Naive thymus-derived CD4-positive, alpha-beta T cell (primary cell): ENCODE measurements at regions not wholly inside any gene's neighbourhood (a gene's known extent, or its start where the extent isn't known, plus 50 kb on each side); places are given as distances from the start of the nearest gene placed in this dataset.

Experiments used
- ATAC-seq: fragments of 150-1000 bp; cut with Tn5 transposase; 2 replicates; pipeline ENCODE4 v1.10.0; 2021; ENCODE audit warnings: mild to moderate bottlenecking, moderate library complexity
- CTCF ChIA-PET: fragments of 350-600 bp; sonication (Branson Sonifier 250); formaldehyde crosslinking; loops from one replicate; lab custom pipeline; 2021; ENCODE audit warnings: antibody characterized with exemption; lab: Charles Lee
- POLR2A ChIA-PET: fragments of 350-600 bp; sonication (Branson Sonifier 250); formaldehyde crosslinking; loops from one replicate; lab custom pipeline; 2021; ENCODE audit warnings: antibody characterized with exemption, inconsistent platforms; lab: Charles Lee
- DNase-seq, 9 donors: peaks; one replicate each; pipeline versions ENCODE4 v3.0.0 to v3.0.0-alpha.2; 2020 to 2022; ENCODE audit warnings: mixed read lengths in 1 of 9
- H3K27ac ChIP-seq: one replicate; pipeline ENCODE4 v1.7.0; 2013; ENCODE audit warnings: mild to moderate bottlenecking, low read depth, low read length, moderate library complexity
- H3K27me3 ChIP-seq, 2 donors: one replicate each; pipeline ENCODE4 v1.7.0; 2013; ENCODE audit warnings: low read length in 2 of 2, mild to moderate bottlenecking in 2 of 2, moderate library complexity in 2 of 2; ENCODE audit not compliant: control insufficient read depth in 2 of 2, insufficient read depth in 2 of 2
- H3K36me3 ChIP-seq, 3 experiments: 1 replicate in 2 of 3; 2 replicates in 1 of 3; pipeline ENCODE4 v1.7.0; 2013; ENCODE audit warnings: low read length in 3 of 3, mild to moderate bottlenecking in 3 of 3, moderate library complexity in 1 of 3; ENCODE audit not compliant: insufficient read depth in 3 of 3, control insufficient read depth in 2 of 3
- H3K4me1 ChIP-seq, 2 donors: one replicate each; pipeline ENCODE4 v1.7.0; 2013; ENCODE audit warnings: low read length in 2 of 2, mild to moderate bottlenecking in 2 of 2, moderate library complexity in 1 of 2; ENCODE audit not compliant: control insufficient read depth in 2 of 2, insufficient read depth in 2 of 2
- H3K4me3 ChIP-seq: 2 replicates; pipeline ENCODE4 v1.7.0; 2013; ENCODE audit warnings: mild to moderate bottlenecking, low read length
- H3K9me3 ChIP-seq, 3 experiments: 1 replicate in 2 of 3; 2 replicates in 1 of 3; pipeline ENCODE4 v1.7.0; 2013; ENCODE audit warnings: low read length in 3 of 3; ENCODE audit not compliant: control insufficient read depth in 2 of 3
- H3K27ac Mint-ChIP-seq, 9 donors: one replicate each; pipeline ENCODE4 v1.8.0; 2020 to 2022; ENCODE audit warnings: mixed read lengths in 9 of 9, mild to moderate bottlenecking in 8 of 9, moderate library complexity in 5 of 9, inconsistent platforms in 2 of 9
- H3K27me3 Mint-ChIP-seq, 5 donors: one replicate each; pipeline ENCODE4 v1.8.0; 2021 to 2022; ENCODE audit warnings: mixed read lengths in 5 of 5, mild to moderate bottlenecking in 1 of 5
- H3K36me3 Mint-ChIP-seq, 5 donors: one replicate each; pipeline ENCODE4 v1.8.0; 2020 to 2022; ENCODE audit warnings: mixed read lengths in 5 of 5, mild to moderate bottlenecking in 3 of 5, inconsistent platforms in 1 of 5
- H3K4me1 Mint-ChIP-seq, 7 donors: one replicate each; pipeline ENCODE4 v1.8.0; 2020 to 2022; ENCODE audit warnings: mixed read lengths in 7 of 7, mild to moderate bottlenecking in 3 of 7, inconsistent platforms in 1 of 7
- H3K4me3 Mint-ChIP-seq, 10 donors: one replicate each; pipeline ENCODE4 v1.8.0; 2020 to 2022; ENCODE audit warnings: mild to moderate bottlenecking in 10 of 10, mixed read lengths in 10 of 10, moderate library complexity in 6 of 10, inconsistent platforms in 2 of 10
- H3K9me3 Mint-ChIP-seq, 11 donors: one replicate each; pipeline ENCODE4 v1.8.0; 2020 to 2022; ENCODE audit warnings: mixed read lengths in 11 of 11, mild to moderate bottlenecking in 4 of 11, inconsistent platforms in 1 of 11, moderate library complexity in 1 of 11
- intact Hi-C, 2 donors: fragments of 100-400 bp; cut with micrococcal nuclease; formaldehyde crosslinking; loops; one replicate each; pipeline ENCODE4 v1.15.1; 2023

- Mint-ChIP-seq H3K4me1 (no peaks in the 10 kb centered on the region), H3K4me3 (no peak overlapping the region), H3K9me3 (peaks cover 0 to 30% (median 15%) of the 10 kb centered on the region in 11 donors), H3K36me3 (no peaks in the 10 kb centered on the region), H3K27ac (no peak overlapping the region), H3K27me3 (no peaks in the 10 kb centered on the region)
- CTCF ChIA-PET: no interaction called here
- no peak overlapping the region for H3K27ac ChIP-seq
- no peak overlapping the region for H3K4me3 ChIP-seq
- H3K36me3 ChIP-seq: no peaks in the 10 kb centered on the region
- intact Hi-C loops: no loop called here
- H3K27me3 ChIP-seq: no peaks in the 10 kb centered on the region
- ATAC-seq (no peak), DNase-seq (no peak)
- H3K4me1 ChIP-seq: no peaks in the 10 kb centered on the region
- POLR2A ChIA-PET: no interaction called here
- H3K9me3 ChIP-seq: no peaks in the 10 kb centered on the region
These were observed 324.3 kb upstream of the PCDH7 start for GRCh38 chr4:30395902-30396301.

GRCh38 chr4:30396772-30397475, 323.2 kb upstream of the PCDH7 start:
- intact Hi-C loops: no loop called here
- Histone ChIP-seq H3K4me1 (no peaks in the 10 kb centered on the region), H3K27ac (no peak overlapping the region), H3K9me3 (no peaks in the 10 kb centered on the region), H3K4me3 (no peak overlapping the region), H3K36me3 (no peaks in the 10 kb centered on the region), H3K27me3 (no peaks in the 10 kb centered on the region)
- H3K4me3 Mint-ChIP-seq: no peak overlapping the region
- no peaks in the 10 kb centered on the region for H3K27me3 Mint-ChIP-seq
- H3K36me3 Mint-ChIP-seq: no peaks in the 10 kb centered on the region
- DNase-seq (no peak), ATAC-seq (no peak)
- no peaks in the 10 kb centered on the region for H3K4me1 Mint-ChIP-seq
- H3K27ac Mint-ChIP-seq: no peak overlapping the region
- POLR2A ChIA-PET: no interaction called here
- CTCF ChIA-PET: no interaction called here
- H3K9me3 Mint-ChIP-seq: peaks cover 0 to 28% (median 12%) of the 10 kb centered on the region in 11 donors

- ATAC-seq: no peak
- Mint-ChIP-seq H3K9me3 (peaks cover 0 to 25% (median 12%) of the 10 kb centered on the region in 11 donors), H3K4me1 (no peaks in the 10 kb centered on the region), H3K27me3 (no peaks in the 10 kb centered on the region), H3K36me3 (no peaks in the 10 kb centered on the region), H3K27ac (no peak overlapping the region), H3K4me3 (no peak overlapping the region)
- intact Hi-C loops: no loop called here
- no peak overlapping the region for H3K27ac ChIP-seq
- H3K36me3 ChIP-seq: no peaks in the 10 kb centered on the region
- CTCF ChIA-PET: no interaction called here
- DNase-seq: no peak
- no peaks in the 10 kb centered on the region for H3K27me3 ChIP-seq
- H3K9me3 ChIP-seq: no peaks in the 10 kb centered on the region
- H3K4me3 ChIP-seq: no peak overlapping the region
- no peaks in the 10 kb centered on the region for H3K4me1 ChIP-seq
- POLR2A ChIA-PET: no interaction called here
These were observed 320.7 kb upstream of the PCDH7 start for GRCh38 chr4:30399476-30399875.

- peaks cover 0 to 27% (median 11%) of the 10 kb centered on the region in 11 donors for H3K9me3 Mint-ChIP-seq
- H3K27ac ChIP-seq: no peak overlapping the region
- H3K4me3 Mint-ChIP-seq: no peak overlapping the region
- intact Hi-C loops: no loop called here
- no peaks in the 10 kb centered on the region for H3K36me3 Mint-ChIP-seq
- ATAC-seq (no peak), DNase-seq (no peak)
- ChIA-PET CTCF (no interaction called here), POLR2A (no interaction called here)
- peaks cover 0 to 6% (median 5%) of the 10 kb centered on the region in 3 experiments for H3K9me3 ChIP-seq
- H3K36me3 ChIP-seq: no peaks in the 10 kb centered on the region
- no peaks in the 10 kb centered on the region for H3K27me3 ChIP-seq
- no peaks in the 10 kb centered on the region for H3K27me3 Mint-ChIP-seq
- no peak overlapping the region for H3K4me3 ChIP-seq
- no peaks in the 10 kb centered on the region for H3K4me1 Mint-ChIP-seq
- H3K4me1 ChIP-seq: no peaks in the 10 kb centered on the region
- H3K27ac Mint-ChIP-seq: no peak overlapping the region
These were observed 317.9 kb upstream of the PCDH7 start for GRCh38 chr4:30402276-30402675.

GRCh38 chr4:30413915-30414314, 306.3 kb upstream of the PCDH7 start:
- ATAC-seq: no peak
- POLR2A ChIA-PET: no interaction called here

GRCh38 chr4:30416547-30416946, 303.6 kb upstream of the PCDH7 start:
- no peak overlapping the region for H3K27ac Mint-ChIP-seq
- CTCF ChIA-PET: no interaction called here

More at GRCh38 chr4:30413915-30414314, 306.3 kb upstream of the PCDH7 start:
- intact Hi-C loops: no loop called here
- H3K27me3 Mint-ChIP-seq: no peaks in the 10 kb centered on the region
- no peak overlapping the region for H3K4me3 Mint-ChIP-seq
- peaks cover 0 to 7% (median 0%) of the 10 kb centered on the region in 5 donors for H3K36me3 Mint-ChIP-seq
- no peak for DNase-seq
- peaks cover 0 to 2% (median 0%) of the 10 kb centered on the region in 7 donors for H3K4me1 Mint-ChIP-seq
- Histone ChIP-seq H3K4me1 (no peaks in the 10 kb centered on the region), H3K9me3 (peaks cover 0 to 3% (median 0%) of the 10 kb centered on the region in 3 experiments), H3K27ac (no peak overlapping the region), H3K4me3 (no peak overlapping the region), H3K36me3 (no peaks in the 10 kb centered on the region), H3K27me3 (no peaks in the 10 kb centered on the region)
- CTCF ChIA-PET: no interaction called here
- H3K27ac Mint-ChIP-seq: no peak overlapping the region
- peaks cover 3 to 84% (median 28%) of the 10 kb centered on the region in 11 donors for H3K9me3 Mint-ChIP-seq

GRCh38 chr4:30427932-30428331, 292.2 kb upstream of the PCDH7 start:
- H3K36me3 ChIP-seq: no peaks in the 10 kb centered on the region
- H3K9me3 ChIP-seq: no peaks in the 10 kb centered on the region
- no peak overlapping the region for H3K27ac Mint-ChIP-seq
- H3K36me3 Mint-ChIP-seq: peaks cover 0 to 7% (median 0%) of the 10 kb centered on the region in 5 donors
- H3K4me1 ChIP-seq: no peaks in the 10 kb centered on the region
- peaks cover 7 to 31% (median 19%) of the 10 kb centered on the region in 11 donors for H3K9me3 Mint-ChIP-seq
- intact Hi-C loops: no loop called here
- no peaks in the 10 kb centered on the region for H3K27me3 Mint-ChIP-seq
- no peaks in the 10 kb centered on the region for H3K4me1 Mint-ChIP-seq
- ATAC-seq (no peak), DNase-seq (no peak)
- H3K4me3 Mint-ChIP-seq: no peak overlapping the region
- no peaks in the 10 kb centered on the region for H3K27me3 ChIP-seq
- CTCF ChIA-PET: no interaction called here
- no peak overlapping the region for H3K27ac ChIP-seq
- H3K4me3 ChIP-seq: no peak overlapping the region
- POLR2A ChIA-PET: no interaction called here

More at GRCh38 chr4:30416547-30416946, 303.6 kb upstream of the PCDH7 start:
- ATAC-seq: no peak
- intact Hi-C loops: no loop called here
- H3K4me3 Mint-ChIP-seq: no peak overlapping the region
- Histone ChIP-seq H3K27me3 (no peaks in the 10 kb centered on the region), H3K36me3 (no peaks in the 10 kb centered on the region), H3K9me3 (peaks cover 0 to 3% (median 0%) of the 10 kb centered on the region in 3 experiments), H3K27ac (no peak overlapping the region), H3K4me1 (no peaks in the 10 kb centered on the region), H3K4me3 (no peak overlapping the region)
- H3K36me3 Mint-ChIP-seq: peaks cover 0 to 7% (median 0%) of the 10 kb centered on the region in 5 donors
- H3K9me3 Mint-ChIP-seq: peaks cover 3 to 65% (median 27%) of the 10 kb centered on the region in 11 donors
- POLR2A ChIA-PET: no interaction called here
- H3K27me3 Mint-ChIP-seq: no peaks in the 10 kb centered on the region
- DNase-seq: no peak
- no peaks in the 10 kb centered on the region for H3K4me1 Mint-ChIP-seq
